ENCODE measurements at regions not wholly inside any gene's neighbourhood (a gene's known extent, or its start where the extent isn't known, plus 50 kb on each side); places are given as distances from the start of the nearest gene placed in this dataset.

DNA sequence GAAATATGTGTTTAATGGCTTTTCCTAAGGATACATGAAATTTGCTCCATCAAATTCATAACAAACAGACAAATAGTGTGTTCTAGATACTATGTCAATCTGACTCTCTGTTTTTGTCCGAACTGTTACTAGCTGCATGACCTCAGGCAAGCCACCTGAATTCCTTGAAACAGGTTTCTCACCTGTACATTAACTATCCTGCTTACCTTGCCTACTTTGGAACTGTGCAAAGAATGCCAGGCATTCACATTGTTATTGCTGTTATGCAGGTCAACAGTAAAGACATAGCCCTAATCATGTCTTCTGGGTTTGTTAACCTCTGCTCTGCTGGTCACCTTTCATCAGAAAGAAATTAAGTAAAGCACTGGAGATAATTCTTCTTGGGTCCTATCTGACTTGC, 1283.9 kb upstream of the CELF2 start:
- FAIRE-seq = no peak

DNA sequence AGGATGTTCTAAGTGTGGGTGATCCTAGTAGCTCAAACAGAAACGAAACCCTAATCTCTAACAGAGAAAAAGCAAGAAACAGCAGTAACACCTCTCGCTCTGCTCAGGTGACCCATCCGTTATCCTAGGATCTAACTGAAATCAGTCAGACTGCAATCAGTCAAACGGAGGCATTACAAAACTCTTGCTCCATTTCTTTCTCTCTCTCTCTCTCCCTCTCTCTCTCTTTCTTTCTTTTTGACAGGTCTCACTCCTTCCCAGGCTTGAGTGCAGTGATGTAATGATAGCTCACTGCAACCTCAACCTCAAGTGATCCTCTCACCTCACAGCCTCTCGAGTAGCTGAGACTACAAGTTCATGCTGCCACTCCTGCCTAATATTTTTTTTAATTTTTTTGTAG, 1283.5 kb upstream of the CELF2 start:
- FAIRE-seq = no peak

DNA sequence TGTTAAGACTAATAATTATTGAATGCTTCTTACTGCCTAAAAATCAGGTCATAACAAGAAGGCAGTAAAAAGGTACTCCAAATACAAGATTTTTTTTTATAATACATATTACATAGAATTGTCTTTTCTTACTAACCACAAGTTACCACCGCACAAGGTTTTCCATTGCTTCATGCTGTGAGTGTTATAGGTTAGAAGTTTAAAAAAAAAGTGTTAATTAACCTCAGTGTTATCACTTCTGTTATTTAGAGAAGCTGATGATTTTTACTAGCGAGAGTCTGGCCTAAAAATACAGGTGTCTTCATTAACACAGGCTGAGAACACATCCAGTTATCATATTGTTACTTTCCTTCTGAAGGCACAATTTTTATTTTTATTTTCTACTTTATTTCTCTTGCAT, 1281.9 kb upstream of the CELF2 start:
- no peak for FAIRE-seq

DNA sequence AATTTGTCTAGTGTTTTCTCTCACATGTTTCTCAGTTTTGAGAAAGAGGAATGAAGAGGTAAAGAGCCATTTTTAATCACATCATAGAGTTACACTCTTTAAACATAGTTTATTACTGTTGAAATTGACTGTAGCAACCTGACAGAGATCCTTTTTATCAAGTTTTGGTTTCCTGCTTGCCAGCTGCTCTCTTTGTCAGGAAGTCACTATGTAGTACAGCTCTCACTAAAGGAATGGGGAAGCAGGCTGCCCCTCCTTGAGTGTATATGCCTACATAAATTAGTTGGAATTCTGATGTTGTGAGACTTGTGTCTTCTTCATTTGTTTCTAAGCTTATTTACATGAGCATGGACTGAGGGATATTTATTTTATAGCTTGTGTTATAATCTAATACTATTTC, 1274.0 kb upstream of the CELF2 start:
- no peak for FAIRE-seq

DNA sequence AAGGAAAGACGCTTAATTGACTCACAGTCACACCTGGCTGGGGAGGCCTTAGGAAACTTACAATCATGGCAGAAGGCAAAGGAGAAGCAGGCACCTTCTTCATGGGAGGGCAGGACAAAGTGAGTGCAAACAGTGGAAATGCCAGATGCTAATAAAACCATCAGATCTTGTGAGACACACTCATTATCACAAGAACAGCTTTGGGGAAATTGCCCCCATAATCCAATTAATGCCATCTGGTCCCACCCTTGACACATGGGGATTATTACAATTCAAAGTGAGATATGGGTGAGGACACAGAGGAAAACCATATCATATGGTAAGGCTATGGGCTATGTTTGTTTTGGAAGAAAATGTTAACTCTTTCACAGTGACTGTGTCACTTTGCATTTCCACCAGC, 1272.5 kb upstream of the CELF2 start:
- no peak for FAIRE-seq

DNA sequence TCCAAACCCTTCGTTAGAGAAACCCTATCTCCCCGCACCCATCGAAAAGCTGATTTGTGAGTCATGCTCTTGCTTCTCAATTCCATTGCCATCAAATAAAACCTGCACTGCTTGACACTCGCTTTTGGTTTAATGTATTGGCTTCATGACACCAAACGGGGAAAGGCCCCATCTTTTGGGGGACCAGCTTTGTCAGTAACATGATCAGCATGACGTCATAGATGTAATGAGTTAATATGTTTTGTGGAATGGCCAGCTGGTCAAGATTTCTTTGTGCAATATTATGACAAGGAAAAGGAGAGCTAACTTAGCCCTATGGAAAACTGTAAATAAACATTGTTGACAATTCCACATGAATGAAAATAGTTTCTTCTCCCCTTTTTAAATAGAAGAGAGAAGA, 1260.5 kb upstream of the CELF2 start:
- no peak for FAIRE-seq

DNA sequence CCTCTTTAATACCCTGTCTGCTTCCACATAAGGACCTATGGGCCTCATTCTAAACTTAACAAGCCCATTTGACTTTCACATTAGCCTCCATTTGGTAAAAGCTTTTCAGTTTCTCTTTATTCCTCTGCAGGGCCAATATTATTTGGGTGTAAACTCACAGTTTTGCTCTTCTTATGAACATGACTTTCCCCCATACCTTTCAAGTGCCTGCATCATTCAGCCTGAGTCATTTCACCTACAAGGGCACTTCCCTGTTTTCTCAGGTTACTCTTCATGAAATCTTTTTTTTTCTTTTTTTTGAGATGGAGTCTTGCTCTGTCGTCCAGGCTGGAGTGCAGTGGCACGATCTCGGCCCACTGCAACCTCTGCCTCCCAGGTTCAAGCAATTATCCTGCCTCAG, 1258.1 kb upstream of the CELF2 start:
- FAIRE-seq = no peak

DNA sequence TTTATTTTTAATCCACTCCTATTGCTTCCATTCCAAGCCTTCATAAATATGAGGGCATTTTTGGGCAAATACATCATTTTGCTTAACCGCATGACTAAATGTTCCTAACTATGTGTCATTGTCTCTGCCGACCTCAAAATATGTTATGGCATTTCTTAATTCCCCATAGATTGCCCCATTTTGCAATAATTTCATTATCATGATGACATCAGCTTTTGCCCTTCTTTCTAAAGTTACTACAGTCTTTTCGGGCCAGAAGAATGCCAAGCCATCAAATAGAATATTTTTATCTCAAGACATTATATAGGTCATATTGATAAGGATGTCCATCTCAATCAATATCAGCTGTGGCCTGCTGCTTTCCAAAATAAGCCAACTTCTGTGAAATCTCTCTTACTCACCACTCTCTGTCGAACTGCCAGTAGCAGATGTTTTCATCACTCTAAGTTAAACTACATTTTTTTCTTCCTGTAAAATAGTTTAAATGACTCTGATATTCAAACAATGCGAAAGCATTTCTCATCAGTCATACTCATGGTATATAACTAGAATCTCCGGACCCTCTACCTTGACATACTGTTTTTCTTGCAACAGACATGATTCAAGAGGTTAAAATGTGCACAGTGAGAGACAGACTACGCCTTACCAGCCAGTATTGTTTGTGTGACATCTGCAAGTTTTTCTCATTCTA, 1254.6 kb upstream of the CELF2 start:
- FAIRE-seq = no peak

DNA sequence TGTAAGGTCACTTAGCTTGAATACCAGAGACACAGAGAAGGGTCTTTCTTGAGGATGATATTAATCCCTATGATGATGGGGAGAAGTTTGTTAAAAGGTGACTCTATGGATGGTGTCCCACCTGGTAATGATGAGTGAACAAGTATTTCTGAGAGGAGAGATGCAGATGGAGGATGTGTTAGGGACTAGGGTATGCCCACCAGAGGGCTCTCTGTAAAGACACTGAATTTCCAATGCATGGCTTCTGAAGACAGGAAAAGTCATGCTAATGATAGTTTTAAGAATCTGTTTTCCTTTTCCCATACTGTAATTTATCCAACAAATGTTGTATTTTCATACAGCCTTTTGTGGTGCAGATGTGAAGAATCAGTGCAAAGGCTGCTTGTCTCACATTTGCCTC, 1250.9 kb upstream of the CELF2 start:
- FAIRE-seq = no peak

DNA sequence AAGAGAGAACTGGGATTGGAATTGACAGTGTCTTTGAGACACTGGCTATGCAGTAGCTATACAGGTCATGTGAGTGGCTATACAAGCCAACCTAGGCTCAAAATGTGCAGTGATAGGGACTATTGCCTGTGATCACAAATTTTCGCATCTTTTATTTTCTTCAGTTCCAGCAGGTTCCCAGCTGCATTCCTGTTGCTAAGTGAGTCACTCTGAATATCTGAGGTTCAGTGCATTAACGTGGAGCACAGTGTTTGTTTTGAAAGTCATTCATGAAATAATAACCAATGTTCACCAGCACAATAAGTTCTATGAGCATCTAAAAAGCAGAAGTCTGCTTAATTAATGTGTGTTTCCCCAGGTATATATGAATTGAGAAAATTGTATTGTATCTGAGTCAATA, 1236.0 kb upstream of the CELF2 start:
- no peak for FAIRE-seq

DNA sequence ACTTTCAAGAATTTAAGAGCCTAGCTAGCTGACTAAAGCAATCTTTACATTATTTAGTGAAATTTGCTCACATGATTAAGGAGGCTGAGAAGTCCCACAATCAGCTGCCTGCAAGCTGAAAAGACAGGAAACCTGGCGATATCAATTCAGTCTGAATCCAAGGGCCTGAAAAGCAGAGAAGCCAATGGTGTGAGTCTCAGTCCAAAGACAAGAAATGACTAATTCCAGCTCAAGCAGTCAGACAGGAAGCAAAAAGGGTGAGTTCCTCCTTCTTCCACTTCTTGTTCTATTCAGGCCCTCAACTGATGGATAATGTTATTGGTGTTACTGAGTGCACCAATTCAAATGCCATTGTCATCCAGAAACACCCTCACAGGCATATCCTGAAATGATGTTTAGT, 1231.6 kb upstream of the CELF2 start:
- FAIRE-seq = no peak

DNA sequence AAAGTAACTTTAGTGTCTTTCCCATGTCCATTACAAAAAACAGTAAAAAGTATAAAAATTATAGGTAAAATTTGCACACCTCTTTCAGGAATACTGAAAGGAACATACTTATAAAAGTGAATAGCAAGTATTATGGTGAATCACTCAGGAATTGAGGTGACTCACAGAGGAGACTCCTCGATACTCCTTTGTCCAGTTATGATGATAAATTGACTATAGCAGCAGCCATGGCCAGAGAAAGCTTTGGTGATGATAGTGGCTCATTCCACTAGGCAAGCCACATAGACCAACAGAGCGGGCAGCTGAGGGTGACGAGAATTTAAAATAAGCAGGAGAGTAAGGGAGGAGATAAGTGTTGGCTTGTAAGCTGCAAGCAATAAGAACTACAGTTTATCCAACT, 1231.1 kb upstream of the CELF2 start:
- FAIRE-seq = no peak

DNA sequence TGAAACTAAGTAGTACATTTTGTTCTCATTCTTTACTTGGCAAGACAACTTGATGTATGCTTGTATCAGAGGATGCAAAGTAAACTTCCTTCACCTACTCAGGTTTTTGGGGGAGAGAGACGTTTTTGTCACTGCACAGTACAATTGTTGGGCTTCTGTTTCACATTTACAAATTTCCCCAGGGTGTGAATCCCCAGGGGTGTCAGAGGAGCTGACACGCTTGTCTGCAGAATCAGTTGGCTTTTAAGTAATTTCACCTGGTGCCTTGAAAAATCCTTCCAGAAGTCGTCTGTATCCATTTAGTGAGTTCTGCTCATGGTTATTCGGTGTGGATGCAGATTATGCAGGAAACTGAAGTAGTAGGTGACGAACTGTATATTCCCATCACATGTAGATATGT, 1227.7 kb upstream of the CELF2 start:
- FAIRE-seq = no peak

DNA sequence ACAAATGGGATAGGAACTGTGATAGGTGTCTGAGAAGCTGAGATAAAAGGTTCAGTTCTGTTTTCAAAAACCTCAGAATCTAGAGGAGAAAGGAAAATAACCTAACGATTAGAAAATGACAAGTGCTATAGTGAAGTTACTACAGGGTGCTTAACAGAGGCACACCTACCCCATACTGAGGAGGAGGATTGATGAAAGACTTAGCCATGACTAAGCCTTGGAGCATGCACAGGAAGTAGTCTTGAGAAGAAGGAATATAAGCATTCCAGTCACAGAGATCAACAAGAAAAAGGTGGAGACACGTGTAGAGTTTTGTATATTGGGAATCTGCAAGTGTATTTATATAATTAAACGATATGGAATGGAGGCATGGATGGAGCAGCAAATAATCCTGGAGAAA, 1225.5 kb upstream of the CELF2 start:
- no peak for FAIRE-seq

DNA sequence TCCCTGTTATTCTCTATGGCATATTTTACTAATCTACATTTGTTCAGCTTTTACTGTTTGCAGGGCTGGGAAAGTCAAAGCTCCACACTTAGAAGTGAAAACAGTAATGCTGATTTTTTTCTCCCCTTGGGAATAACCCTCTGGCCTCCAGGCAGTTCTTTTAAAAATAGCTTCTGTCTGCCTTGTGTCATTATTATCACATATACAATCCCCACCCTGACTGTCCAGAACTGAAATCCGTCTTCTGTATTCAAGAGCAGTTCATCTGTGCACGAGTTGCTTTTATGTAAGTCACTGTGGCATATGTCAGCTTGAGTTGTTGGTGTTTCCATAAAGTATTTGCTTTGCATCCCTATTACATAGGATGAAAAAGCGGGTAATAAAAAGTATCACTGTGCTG, 1221.1 kb upstream of the CELF2 start:
- FAIRE-seq = no peak

DNA sequence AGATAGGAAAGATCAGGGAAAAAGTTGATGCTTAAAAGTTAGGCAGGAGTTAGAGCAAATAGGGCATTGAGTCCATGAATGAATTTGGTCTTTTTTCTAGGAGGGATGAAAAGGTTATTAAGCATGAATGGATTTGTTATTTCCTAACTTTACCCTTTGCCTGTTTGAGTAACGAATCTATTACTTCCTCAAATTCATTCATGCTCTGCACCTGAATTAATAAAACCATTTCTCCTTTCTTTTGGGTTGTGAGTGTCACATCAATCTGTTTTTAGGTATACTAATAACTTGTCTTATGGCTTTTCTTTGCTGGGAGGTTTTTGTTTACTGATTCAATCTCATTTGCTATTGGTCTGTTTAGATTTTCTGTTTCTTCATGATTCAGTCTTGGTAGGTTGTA, 1217.7 kb upstream of the CELF2 start:
- FAIRE-seq = no peak

DNA sequence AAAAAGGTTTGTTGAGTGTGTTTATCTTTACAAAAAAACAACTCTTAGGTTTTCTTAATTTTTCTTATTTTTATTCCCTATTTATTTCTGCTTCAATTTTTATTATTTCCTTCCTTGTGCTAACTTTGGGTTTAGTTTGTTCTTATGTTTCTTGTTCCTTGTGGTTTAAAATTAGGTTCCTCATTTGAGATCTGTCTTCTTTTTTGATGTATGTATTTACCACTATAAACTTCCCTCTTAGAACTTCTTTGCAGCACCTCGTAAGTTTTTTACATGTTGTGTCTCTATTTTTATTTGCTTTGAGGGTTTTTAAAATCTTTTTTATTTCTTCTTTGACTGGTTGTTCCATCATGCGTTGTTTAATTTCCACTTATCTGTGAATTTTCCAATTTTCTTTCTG, 1217.1 kb upstream of the CELF2 start:
- FAIRE-seq = no peak

DNA sequence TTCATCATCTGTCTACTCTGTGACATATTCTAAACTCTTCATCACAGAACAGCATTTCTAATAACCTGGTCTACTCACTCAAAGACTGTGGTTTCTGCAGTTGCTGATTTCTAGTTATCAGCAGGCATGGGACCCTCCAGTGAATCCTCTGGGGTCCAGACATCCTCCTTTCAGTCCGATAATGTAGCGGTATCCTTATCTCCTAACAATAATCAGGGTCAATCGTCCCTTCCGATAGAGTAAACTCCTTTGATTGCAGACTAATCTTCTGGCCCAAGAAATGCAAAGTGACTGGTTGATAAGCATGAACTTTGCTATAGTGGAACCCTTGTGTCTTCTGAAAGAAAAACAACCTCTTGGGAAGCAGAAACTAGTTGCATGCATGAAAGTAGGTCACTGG, 1209.8 kb upstream of the CELF2 start:
- FAIRE-seq = no peak

DNA sequence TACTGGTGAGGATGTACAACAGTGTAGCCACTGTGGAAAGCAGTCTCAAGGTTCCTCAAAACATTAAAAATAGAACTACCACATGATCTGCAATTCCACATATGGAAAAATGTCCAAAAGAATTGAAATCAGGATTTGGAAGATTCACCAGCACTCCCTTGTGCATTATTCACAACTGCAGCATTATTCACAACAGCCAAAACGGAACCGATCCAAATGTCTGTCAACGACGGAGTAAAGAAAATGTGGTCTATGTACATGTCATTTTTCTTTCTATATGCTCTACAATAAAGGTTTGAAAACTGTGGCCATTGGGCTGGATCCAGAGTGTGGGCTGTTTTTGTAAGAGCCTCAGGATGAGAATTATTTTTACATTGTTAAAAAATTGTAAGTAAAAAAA, 1206.1 kb upstream of the CELF2 start:
- FAIRE-seq = no peak

DNA sequence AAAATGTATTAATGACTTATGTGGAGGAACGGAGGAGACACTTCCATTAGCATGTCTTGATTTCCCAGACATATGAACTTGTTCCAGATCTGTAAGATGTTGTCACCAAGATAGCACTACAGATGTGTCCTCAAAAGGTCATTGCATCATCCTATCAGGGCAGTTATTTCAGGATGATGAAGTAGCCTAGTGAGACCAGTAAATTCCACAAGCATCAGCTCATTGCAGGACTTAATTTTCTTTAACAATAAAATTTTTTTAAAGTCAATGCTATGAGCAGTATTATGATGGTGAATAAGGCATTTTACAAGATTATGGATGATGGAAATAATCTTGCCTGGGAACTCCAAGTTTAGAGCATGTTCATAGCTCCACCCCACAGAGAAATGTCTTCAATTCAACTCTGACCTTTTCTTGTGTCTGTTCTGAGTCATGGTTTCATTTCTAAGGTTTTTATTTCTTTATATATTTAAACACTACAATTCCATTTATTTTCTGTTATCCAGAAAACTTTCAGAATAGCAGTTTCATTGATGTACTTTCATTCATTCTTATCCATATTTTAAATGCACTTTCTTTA, 1203.3 kb upstream of the CELF2 start:
- FAIRE-seq = no peak

DNA sequence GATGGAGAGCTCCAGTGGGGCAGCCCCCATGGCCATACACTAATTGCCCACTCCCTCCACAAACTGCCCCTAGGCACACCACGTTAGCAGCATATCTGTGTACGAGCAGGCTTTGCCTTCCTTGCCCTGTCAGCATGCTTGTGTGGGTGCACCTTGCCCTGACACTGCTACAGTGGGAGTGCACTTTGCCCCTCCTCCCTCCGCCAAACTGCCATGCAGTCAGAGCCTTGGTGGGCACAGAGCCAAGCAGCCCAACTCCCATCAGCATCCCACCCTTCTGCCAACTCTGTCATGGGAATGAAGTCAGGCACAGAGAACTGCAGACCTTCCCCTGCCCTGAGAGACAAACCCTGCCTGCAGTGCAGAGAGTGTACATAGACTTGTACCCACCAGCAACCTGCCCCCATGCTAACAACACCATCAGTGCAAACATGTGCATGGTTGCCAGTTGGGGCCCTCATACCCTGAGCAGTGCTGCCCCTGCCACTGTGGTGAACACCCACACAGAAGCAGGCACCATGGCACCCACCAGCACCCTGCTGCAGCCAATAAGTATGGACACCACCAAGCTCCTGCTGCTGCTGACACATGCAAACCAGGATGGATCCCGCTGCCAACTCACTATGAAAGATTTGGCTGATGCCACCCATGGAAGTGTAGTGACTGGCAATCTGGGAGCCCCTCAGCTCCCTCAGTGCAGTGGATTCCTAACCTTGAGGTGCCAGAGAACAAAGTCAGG, 1197.7 kb upstream of the CELF2 start:
- no peak for FAIRE-seq

DNA sequence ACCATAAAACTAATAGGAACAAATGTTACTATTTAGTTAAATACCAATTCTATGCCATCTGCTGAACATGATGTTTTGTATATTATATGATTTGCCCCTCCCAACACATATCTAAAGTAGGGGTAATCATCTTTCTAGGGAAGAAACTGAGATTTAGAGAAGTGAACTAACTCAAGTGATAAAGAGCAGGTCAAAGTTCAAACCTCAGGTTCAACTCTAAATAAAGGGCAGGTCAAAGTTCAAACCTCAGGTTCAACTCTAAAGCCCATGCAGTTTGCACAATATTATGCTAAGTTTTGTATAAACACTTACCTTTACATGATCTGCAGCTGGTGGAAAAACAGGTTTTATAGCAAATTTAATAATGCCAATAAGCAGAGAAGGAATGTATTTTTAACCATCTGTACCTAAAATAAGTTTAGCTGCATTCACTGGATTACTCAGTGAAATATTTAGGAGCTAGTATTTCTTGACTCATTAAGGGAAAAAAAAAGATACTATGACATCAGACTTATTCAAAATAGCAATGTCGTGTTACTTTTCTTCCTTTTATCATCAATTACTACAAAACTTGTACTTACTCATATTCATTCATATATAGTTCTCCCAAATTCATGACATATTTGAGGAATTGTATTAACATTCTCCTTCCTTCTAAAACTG, 1194.3 kb upstream of the CELF2 start:
- FAIRE-seq = no peak

DNA sequence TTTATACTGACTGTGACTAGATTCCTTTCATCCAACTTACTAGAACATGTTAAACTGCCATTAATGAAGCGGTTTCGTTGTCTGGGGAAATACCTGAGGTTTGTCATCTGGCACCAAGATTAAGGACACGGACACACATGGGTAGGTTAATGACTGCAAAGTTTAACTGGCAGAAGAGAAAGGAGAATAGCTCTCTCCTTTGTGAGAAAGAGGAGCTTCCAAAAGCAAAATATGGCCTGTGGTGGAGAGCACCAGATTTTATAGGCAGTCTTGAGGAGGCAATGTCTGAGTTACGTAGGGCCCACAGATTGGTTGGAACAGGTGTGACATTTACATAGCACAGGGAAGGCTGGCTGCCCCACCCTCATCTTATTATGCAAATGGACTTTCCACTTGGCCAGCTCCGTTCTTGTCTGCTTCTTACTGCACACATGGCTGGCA, 1193.0 kb upstream of the CELF2 start:
- no peak for FAIRE-seq

DNA sequence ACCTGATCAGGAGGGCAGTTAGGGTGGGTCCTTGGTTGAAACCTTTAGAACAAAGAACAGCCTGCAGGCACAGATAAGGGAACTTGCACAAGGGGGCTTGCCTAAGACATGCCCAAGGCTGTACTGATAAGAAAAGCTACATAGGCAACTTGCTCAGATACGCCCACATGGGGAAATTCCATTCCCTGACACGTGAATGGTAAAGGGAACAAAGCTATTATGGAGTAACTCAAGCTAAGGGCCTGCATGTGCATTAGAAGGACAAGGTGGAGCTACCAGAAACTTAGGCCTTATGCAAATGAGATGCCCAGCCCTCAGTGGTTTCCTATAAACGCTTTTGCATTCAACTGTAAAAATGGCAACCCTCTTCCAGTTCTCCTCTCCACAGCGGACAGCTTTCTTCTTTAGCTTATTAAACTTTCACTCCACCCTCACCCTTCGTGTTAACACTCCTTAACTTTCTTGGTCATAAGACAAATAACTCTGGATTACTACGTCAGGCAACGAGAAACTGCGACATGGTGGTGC, 1192.1 kb upstream of the CELF2 start:
- no peak for FAIRE-seq
